ENCODE measurements at regions not wholly inside any gene's neighbourhood (a gene's known extent, or its start where the extent isn't known, plus 50 kb on each side); places are given as distances from the start of the nearest gene placed in this dataset.

- TF ChIP-seq CTCF (IDR thresholded peaks at IDR 0.05; ENCODE audit: low read length) (no peak), EZH2phosphoT487 (IDR thresholded peaks at IDR 0.05; ENCODE audit: low read length) (no peak)
Observed at GRCh38 chr15:94894056-94894455, 662.7 kb downstream of the MCTP2 start.

Data from MM.1S (cell line).